ENCODE measurements at regions not wholly inside any gene's neighbourhood (a gene's known extent, or its start where the extent isn't known, plus 50 kb on each side); places are given as distances from the start of the nearest gene placed in this dataset.

- H3K27me3 ChIP-seq (replicated peaks; ENCODE audit: control insufficient read depth, insufficient read depth, low read length, poor library complexity, severe bottlenecking): no peaks in the 10 kb centered on the region
- H3K4me1 ChIP-seq (ENCODE audit: control insufficient read depth, insufficient read depth, low read length, poor library complexity, severe bottlenecking): no peaks in the 10 kb centered on the region
- no peak overlapping the region for H3K4me3 ChIP-seq (ENCODE audit: insufficient read depth, low read depth, low read length, poor library complexity, severe bottlenecking)
- H3K9me3 ChIP-seq (ENCODE audit: control insufficient read depth, low read length): no peaks in the 10 kb centered on the region
- no peaks in the 10 kb centered on the region for H3K36me3 ChIP-seq (ENCODE audit: control insufficient read depth, insufficient read depth, low read length)
- no peak overlapping the region for H3K27ac ChIP-seq (ENCODE audit: insufficient read depth, low read length, poor library complexity, severe bottlenecking)
- DNase-seq: no peak
Observed at GRCh38 chr2:129055242-129055641, 736.6 kb upstream of the HS6ST1 start.

- H3K4me1 ChIP-seq (ENCODE audit: control insufficient read depth, insufficient read depth, low read length, poor library complexity, severe bottlenecking): no peaks in the 10 kb centered on the region
- no peaks in the 10 kb centered on the region for H3K36me3 ChIP-seq (ENCODE audit: control insufficient read depth, insufficient read depth, low read length)
- H3K9me3 ChIP-seq (ENCODE audit: control insufficient read depth, low read length): no peaks in the 10 kb centered on the region
- H3K27ac ChIP-seq (ENCODE audit: insufficient read depth, low read length, poor library complexity, severe bottlenecking): no peak overlapping the region
- H3K27me3 ChIP-seq (replicated peaks; ENCODE audit: control insufficient read depth, insufficient read depth, low read length, poor library complexity, severe bottlenecking): no peaks in the 10 kb centered on the region
- no peak overlapping the region for H3K4me3 ChIP-seq (ENCODE audit: insufficient read depth, low read depth, low read length, poor library complexity, severe bottlenecking)
- DNase-seq: no peak
Observed at GRCh38 chr2:129055824-129056223, 737.2 kb upstream of the HS6ST1 start.

- H3K27me3 ChIP-seq (replicated peaks; ENCODE audit: control insufficient read depth, insufficient read depth, low read length, poor library complexity, severe bottlenecking): no peaks in the 10 kb centered on the region
- no peak overlapping the region for H3K27ac ChIP-seq (ENCODE audit: insufficient read depth, low read length, poor library complexity, severe bottlenecking)
- no peak for DNase-seq
- H3K36me3 ChIP-seq (ENCODE audit: control insufficient read depth, insufficient read depth, low read length): no peaks in the 10 kb centered on the region
- H3K4me1 ChIP-seq (ENCODE audit: control insufficient read depth, insufficient read depth, low read length, poor library complexity, severe bottlenecking): no peaks in the 10 kb centered on the region
- no peak overlapping the region for H3K4me3 ChIP-seq (ENCODE audit: insufficient read depth, low read depth, low read length, poor library complexity, severe bottlenecking)
- H3K9me3 ChIP-seq (ENCODE audit: control insufficient read depth, low read length): no peaks in the 10 kb centered on the region
Observed at GRCh38 chr2:129056309-129056958, 737.8 kb upstream of the HS6ST1 start.

- no peak overlapping the region for H3K27ac ChIP-seq (ENCODE audit: insufficient read depth, low read length, poor library complexity, severe bottlenecking)
- H3K36me3 ChIP-seq (ENCODE audit: control insufficient read depth, insufficient read depth, low read length): no peaks in the 10 kb centered on the region
- H3K27me3 ChIP-seq (replicated peaks; ENCODE audit: control insufficient read depth, insufficient read depth, low read length, poor library complexity, severe bottlenecking): no peaks in the 10 kb centered on the region
- H3K9me3 ChIP-seq (ENCODE audit: control insufficient read depth, low read length): no peaks in the 10 kb centered on the region
- DNase-seq: no peak
- H3K4me1 ChIP-seq (ENCODE audit: control insufficient read depth, insufficient read depth, low read length, poor library complexity, severe bottlenecking): no peaks in the 10 kb centered on the region
- no peak overlapping the region for H3K4me3 ChIP-seq (ENCODE audit: insufficient read depth, low read depth, low read length, poor library complexity, severe bottlenecking)
Observed at GRCh38 chr2:129056959-129057317, 738.3 kb upstream of the HS6ST1 start.

GRCh38 chr2:129058981-129059380, 740.3 kb upstream of the HS6ST1 start:
- no peaks in the 10 kb centered on the region for H3K4me1 ChIP-seq (ENCODE audit: control insufficient read depth, insufficient read depth, low read length, poor library complexity, severe bottlenecking)

GRCh38 chr2:129059476-129059875, 740.8 kb upstream of the HS6ST1 start:
- DNase-seq: no peak
- no peak overlapping the region for H3K27ac ChIP-seq (ENCODE audit: insufficient read depth, low read length, poor library complexity, severe bottlenecking)
- no peaks in the 10 kb centered on the region for H3K9me3 ChIP-seq (ENCODE audit: control insufficient read depth, low read length)
- no peaks in the 10 kb centered on the region for H3K36me3 ChIP-seq (ENCODE audit: control insufficient read depth, insufficient read depth, low read length)
- no peak overlapping the region for H3K4me3 ChIP-seq (ENCODE audit: insufficient read depth, low read depth, low read length, poor library complexity, severe bottlenecking)
- no peaks in the 10 kb centered on the region for H3K27me3 ChIP-seq (replicated peaks; ENCODE audit: control insufficient read depth, insufficient read depth, low read length, poor library complexity, severe bottlenecking)
- no peaks in the 10 kb centered on the region for H3K4me1 ChIP-seq (ENCODE audit: control insufficient read depth, insufficient read depth, low read length, poor library complexity, severe bottlenecking)

More at GRCh38 chr2:129058981-129059380, 740.3 kb upstream of the HS6ST1 start:
- no peaks in the 10 kb centered on the region for H3K9me3 ChIP-seq (ENCODE audit: control insufficient read depth, low read length)
- H3K27me3 ChIP-seq (replicated peaks; ENCODE audit: control insufficient read depth, insufficient read depth, low read length, poor library complexity, severe bottlenecking): no peaks in the 10 kb centered on the region
- no peak overlapping the region for H3K4me3 ChIP-seq (ENCODE audit: insufficient read depth, low read depth, low read length, poor library complexity, severe bottlenecking)
- no peak for DNase-seq
- H3K36me3 ChIP-seq (ENCODE audit: control insufficient read depth, insufficient read depth, low read length): no peaks in the 10 kb centered on the region
- H3K27ac ChIP-seq (ENCODE audit: insufficient read depth, low read length, poor library complexity, severe bottlenecking): no peak overlapping the region

GRCh38 chr2:129061069-129061768, 742.6 kb upstream of the HS6ST1 start:
- H3K27me3 ChIP-seq (replicated peaks; ENCODE audit: control insufficient read depth, insufficient read depth, low read length, poor library complexity, severe bottlenecking): no peaks in the 10 kb centered on the region
- no peaks in the 10 kb centered on the region for H3K36me3 ChIP-seq (ENCODE audit: control insufficient read depth, insufficient read depth, low read length)
- no peak overlapping the region for H3K4me3 ChIP-seq (ENCODE audit: insufficient read depth, low read depth, low read length, poor library complexity, severe bottlenecking)
- H3K4me1 ChIP-seq (ENCODE audit: control insufficient read depth, insufficient read depth, low read length, poor library complexity, severe bottlenecking): no peaks in the 10 kb centered on the region
- H3K27ac ChIP-seq (ENCODE audit: insufficient read depth, low read length, poor library complexity, severe bottlenecking): no peak overlapping the region
- DNase-seq: no peak
- no peaks in the 10 kb centered on the region for H3K9me3 ChIP-seq (ENCODE audit: control insufficient read depth, low read length)

- H3K27ac ChIP-seq (ENCODE audit: insufficient read depth, low read length, poor library complexity, severe bottlenecking): no peak overlapping the region
- H3K9me3 ChIP-seq (ENCODE audit: control insufficient read depth, low read length): no peaks in the 10 kb centered on the region
- no peak for DNase-seq
- H3K4me3 ChIP-seq (ENCODE audit: insufficient read depth, low read depth, low read length, poor library complexity, severe bottlenecking): no peak overlapping the region
- no peaks in the 10 kb centered on the region for H3K4me1 ChIP-seq (ENCODE audit: control insufficient read depth, insufficient read depth, low read length, poor library complexity, severe bottlenecking)
- no peaks in the 10 kb centered on the region for H3K36me3 ChIP-seq (ENCODE audit: control insufficient read depth, insufficient read depth, low read length)
- H3K27me3 ChIP-seq (replicated peaks; ENCODE audit: control insufficient read depth, insufficient read depth, low read length, poor library complexity, severe bottlenecking): no peaks in the 10 kb centered on the region
Observed at GRCh38 chr2:129061769-129062121, 743.1 kb upstream of the HS6ST1 start.

GRCh38 chr2:129062146-129062912, 743.7 kb upstream of the HS6ST1 start:
- Histone ChIP-seq H3K27me3 (replicated peaks; ENCODE audit: control insufficient read depth, insufficient read depth, low read length, poor library complexity, severe bottlenecking) (no peaks in the 10 kb centered on the region), H3K27ac (ENCODE audit: insufficient read depth, low read length, poor library complexity, severe bottlenecking) (no peak overlapping the region)

GRCh38 chr2:129067070-129067469, 748.4 kb upstream of the HS6ST1 start:
- H3K27me3 ChIP-seq (replicated peaks; ENCODE audit: control insufficient read depth, insufficient read depth, low read length, poor library complexity, severe bottlenecking): no peaks in the 10 kb centered on the region
- no peak overlapping the region for H3K4me3 ChIP-seq (ENCODE audit: insufficient read depth, low read depth, low read length, poor library complexity, severe bottlenecking)
- no peaks in the 10 kb centered on the region for H3K36me3 ChIP-seq (ENCODE audit: control insufficient read depth, insufficient read depth, low read length)
- no peak overlapping the region for H3K27ac ChIP-seq (ENCODE audit: insufficient read depth, low read length, poor library complexity, severe bottlenecking)
- no peaks in the 10 kb centered on the region for H3K4me1 ChIP-seq (ENCODE audit: control insufficient read depth, insufficient read depth, low read length, poor library complexity, severe bottlenecking)
- H3K9me3 ChIP-seq (ENCODE audit: control insufficient read depth, low read length): no peaks in the 10 kb centered on the region
- no peak for DNase-seq

More at GRCh38 chr2:129062146-129062912, 743.7 kb upstream of the HS6ST1 start:
- H3K9me3 ChIP-seq (ENCODE audit: control insufficient read depth, low read length): no peaks in the 10 kb centered on the region
- no peak for DNase-seq
- no peaks in the 10 kb centered on the region for H3K4me1 ChIP-seq (ENCODE audit: control insufficient read depth, insufficient read depth, low read length, poor library complexity, severe bottlenecking)
- H3K36me3 ChIP-seq (ENCODE audit: control insufficient read depth, insufficient read depth, low read length): no peaks in the 10 kb centered on the region
- no peak overlapping the region for H3K4me3 ChIP-seq (ENCODE audit: insufficient read depth, low read depth, low read length, poor library complexity, severe bottlenecking)
